ENCODE measurements at regions not wholly inside any gene's neighbourhood (a gene's known extent, or its start where the extent isn't known, plus 50 kb on each side); places are given as distances from the start of the nearest gene placed in this dataset.

- TF ChIP-seq POLR2AphosphoS5 (IDR thresholded peaks at IDR 0.05) (no peak), CTCF (IDR thresholded peaks at IDR 0.05) (no peak), EP300 (IDR thresholded peaks at IDR 0.05) (no peak), POLR2A (IDR thresholded peaks at IDR 0.05) (no peak)
These were observed 222.7 kb downstream of the CYRIA start for GRCh38 chr2:16442971-16443370.
